Left hindlimb (tissue), 1 donor: ENCODE measurements at regions not wholly inside any gene's neighbourhood (a gene's known extent, or its start where the extent isn't known, plus 50 kb on each side); places are given as distances from the start of the nearest gene placed in this dataset.

Experiments
- DNase-seq: peaks from one replicate; pipeline ENCODE4 v3.0.0-alpha.2; 2018

- DNase-seq: no peak
Measured at GRCh38 chr11:69953356-69953755, 124.8 kb upstream of the ANO1 start.

- DNase-seq: no peak
Measured at GRCh38 chr11:69954756-69955155, 123.4 kb upstream of the ANO1 start.

DNA sequence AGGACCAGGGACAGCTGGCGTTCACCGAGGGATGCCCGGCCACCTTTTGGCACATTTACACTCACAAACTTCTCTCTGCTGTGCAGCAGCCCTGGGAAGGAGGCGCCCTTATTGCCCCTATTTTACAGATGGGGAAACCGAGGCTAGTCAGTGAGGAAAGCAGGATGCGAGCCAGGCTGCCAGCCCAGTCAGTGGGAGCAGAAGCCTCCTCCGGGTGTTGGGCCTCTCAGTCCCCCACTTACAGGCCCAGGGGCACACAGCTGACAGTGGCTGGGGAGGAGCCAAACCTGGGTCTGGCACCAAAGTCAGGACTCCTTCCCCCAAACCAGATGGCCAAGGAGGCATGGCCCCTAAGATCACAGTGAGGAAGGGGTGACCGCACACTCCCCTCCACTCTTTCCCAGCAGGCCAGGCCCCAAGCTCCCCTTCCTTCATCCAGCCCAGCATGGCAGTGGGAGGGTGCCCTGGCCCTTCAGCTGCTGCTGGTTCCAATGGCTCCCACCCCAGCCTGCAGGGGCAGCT is 121.4 kb upstream of the ANO1 start:
- DNase-seq: peak; percentile 11

- DNase-seq: no peak
Measured at GRCh38 chr11:69957849-69958248, 120.3 kb upstream of the ANO1 start.

- DNase-seq: no peak
Measured at GRCh38 chr11:69958308-69958707, 119.8 kb upstream of the ANO1 start.

DNA sequence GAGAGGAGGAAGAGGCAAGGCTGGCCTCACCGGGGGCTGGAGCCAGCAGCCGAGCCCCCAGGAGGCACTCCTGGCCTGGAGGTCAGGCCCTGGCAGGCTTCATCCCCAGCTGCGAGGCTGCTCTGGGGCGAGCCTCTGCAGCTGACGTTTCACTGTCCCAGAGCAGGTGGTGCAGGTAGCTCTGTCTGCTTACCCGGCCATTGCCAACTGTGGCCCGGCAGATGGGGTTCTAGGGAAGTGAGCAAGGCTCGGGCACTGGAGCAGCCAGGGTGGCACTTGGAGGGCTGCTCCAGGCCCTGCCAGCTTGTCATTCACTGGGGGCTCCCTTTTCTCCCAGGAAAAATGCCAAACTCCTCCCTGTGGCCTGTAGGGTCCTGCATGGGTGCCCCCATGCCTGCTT is 118.7 kb upstream of the ANO1 start:
- no peak for DNase-seq

GRCh38 chr11:69961738-69962137 is 116.4 kb upstream of the ANO1 start:
- DNase-seq: no peak

- DNase-seq: no peak
Measured at GRCh38 chr11:69962152-69962551, 116.0 kb upstream of the ANO1 start.

DNA sequence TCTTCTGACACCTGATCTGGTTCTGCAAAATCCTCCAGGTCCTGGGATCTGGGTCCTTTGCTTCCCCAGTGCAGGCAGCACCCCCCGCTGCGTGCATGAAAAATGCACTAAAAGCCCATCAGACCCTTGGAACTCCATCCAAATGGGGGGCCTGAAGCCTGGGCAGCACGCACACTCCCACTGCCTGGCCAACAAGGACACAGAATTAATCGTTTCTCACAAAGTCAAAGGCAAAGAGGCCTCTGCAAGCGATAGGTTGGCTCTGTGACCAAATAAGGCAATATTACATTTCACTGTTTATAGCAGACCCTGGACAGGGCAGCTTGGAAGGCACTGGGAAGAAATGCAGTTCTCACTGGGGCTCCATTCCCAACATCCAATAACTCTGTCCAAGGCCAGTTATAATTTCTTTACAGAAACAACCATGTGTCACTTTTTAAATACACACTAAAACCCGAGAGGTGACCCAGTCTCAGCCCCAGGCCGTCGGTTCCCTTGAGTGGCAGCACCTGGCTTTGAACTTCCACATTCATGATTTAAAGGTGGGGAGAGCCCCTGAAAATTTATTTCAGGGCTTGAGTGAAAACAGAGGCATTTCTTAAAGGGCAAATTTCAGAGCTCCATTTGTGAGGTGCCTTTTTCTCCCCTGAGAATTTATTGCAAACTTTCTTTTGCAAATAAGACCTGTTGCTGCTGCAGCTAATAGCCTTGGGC is 114.4 kb upstream of the ANO1 start:
- no peak for DNase-seq

DNA sequence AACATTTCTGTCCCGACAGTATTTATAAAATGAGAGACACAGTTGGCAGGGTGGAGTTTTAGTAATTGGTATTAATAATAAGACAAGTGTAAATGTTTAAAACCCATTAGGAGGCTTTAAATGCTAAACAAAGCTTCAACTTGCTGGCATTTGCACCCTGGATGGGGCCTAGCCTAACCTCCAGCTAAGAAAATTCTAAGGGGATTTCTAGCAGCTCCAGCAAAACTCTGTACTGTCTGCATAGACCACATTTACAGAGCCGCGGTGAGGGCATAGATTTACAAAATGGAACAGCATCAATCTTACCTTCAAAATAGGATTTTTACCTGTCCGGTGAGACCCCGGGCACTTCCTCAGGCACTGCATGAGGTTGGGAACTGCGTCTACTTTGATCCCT is 113.9 kb upstream of the ANO1 start:
- no peak for DNase-seq

DNA sequence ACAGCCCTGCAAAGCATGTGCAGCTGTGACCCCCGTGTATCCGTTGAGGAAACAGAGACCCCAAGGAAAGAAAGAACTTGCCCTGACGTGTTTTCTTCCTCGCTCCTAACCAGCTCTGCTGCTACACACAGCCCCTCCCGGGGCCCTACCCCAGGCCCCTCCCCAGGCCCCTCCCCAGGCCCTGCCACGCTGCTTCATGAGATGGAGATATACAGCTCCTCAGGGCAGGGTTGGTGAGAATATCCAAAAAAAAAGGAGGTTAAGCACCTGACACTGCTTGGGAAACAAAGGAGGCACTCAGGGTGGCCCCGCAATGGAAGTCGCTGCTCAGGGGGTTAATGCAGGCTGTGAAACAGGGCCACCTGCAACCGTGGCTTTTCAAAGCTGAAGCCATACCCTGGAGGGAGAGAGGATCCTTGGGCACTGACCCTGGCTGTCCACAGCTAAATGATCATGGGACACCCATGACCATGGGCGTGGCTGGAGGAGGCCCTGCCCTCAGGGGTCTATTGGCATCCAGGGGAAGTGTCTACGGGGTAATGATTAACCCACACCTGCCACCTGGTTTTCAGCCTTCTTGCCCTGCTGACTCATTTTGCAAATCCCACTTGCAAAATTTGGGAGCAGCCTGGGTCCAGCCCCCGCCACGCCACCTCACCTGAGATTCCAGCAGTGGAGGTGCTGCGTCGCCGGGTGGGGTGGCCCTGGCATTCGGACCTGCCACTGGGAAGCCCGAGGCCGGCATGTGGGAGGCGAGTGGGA is 112.1 kb upstream of the ANO1 start:
- DNase-seq: no peak

GRCh38 chr11:69966583-69966835 is 111.6 kb upstream of the ANO1 start:
- DNase-seq: no peak

- DNase-seq: no peak
Measured at GRCh38 chr11:69966910-69967483, 111.1 kb upstream of the ANO1 start.

- no peak for DNase-seq
Measured at GRCh38 chr11:69967484-69967883, 110.6 kb upstream of the ANO1 start.

- no peak for DNase-seq
Measured at GRCh38 chr11:69968396-69969347, 109.4 kb upstream of the ANO1 start.

DNA sequence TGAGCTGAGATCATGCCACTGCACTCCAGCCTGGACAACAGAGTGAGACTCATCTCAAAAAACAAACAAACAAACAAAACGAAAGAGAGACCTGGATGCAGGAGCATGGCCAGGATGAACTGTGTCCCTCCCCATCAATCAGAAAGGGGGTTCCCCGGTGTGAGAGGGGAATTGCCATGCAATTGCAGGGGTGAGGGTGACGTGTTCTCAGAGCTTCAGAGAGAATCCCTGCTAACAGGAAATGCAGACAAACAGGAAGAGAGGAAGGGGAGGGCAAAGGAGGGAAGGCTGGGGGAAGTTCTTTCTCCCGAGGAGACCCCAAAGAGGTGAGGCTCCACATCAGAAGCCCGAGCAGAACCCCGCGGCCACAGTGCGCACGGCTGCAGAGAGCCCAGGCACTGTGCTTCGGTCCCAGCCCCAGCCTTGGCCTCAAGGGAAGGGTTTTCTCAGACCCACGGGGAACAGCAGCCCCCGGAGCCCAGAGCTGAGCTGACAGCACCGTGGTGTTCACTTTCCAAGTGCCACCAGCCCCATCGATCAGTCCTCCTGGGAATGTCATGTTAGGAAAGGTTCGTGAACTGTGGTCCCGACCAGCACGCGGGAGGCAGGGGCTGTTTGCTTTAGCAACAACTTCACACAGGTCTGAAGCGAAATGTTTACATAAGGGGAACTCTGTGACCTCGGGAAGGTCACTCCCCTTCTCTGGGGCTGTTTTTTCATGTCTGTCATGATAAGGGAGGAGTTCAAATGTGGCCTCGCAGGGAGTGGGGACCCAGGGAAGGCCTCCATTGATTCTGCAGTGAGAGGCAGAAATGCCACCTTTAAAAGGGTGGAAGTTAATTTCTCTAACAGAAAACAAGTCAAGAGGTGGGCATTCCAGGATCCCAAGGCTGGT is 108.0 kb upstream of the ANO1 start:
- DNase-seq: no peak

GRCh38 chr11:69970785-69971535 is 107.2 kb upstream of the ANO1 start:
- DNase-seq: no peak

- DNase-seq: no peak
Measured at GRCh38 chr11:69971741-69972140, 106.4 kb upstream of the ANO1 start.

DNA sequence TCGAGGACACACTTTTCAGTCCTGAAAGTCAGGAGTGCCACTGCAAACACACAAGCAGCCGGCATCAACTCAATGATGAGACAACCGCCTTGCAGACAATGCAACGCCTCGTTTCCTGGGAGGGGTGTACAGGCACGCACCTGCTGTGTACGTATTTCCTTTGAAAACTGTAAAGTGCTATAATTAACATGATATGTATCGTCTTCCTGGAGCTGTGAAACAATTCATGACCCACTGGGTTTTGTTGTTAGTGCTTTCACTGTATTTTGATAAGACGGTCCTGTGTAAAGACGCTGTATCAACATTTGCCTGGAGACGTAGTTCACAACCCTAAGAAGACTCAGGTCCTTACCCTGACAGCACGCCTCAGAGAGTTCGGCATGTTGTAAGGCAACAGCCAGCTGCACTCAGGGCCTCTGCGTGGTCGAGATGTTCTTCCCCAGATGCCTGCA is 105.7 kb upstream of the ANO1 start:
- DNase-seq: no peak

- DNase-seq: no peak
Measured at GRCh38 chr11:69974528-69974927, 103.6 kb upstream of the ANO1 start.

DNA sequence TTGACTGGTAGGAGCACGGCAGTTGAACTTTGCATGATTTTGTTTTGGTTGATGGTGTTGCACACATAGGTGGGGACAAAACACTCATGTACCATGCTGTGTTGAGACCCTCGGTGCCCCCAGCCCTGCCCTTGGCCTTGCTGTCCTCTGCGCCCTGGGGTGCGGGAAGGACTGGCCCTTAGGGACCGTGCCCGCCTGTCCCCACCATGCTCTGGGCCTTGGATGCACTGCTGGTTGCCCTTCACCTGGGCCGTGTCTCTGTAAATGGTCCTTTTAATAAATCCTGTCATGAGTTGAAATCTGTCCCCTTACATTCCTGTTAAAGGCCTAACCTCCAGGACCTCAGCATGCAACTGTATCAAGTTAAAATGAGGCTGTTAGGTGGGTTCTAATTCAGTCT is 102.3 kb upstream of the ANO1 start:
- DNase-seq: no peak
